WTC11 (cell line): ENCODE measurements at regions not wholly inside any gene's neighbourhood (a gene's known extent, or its start where the extent isn't known, plus 50 kb on each side); places are given as distances from the start of the nearest gene placed in this dataset.

Experiments
- ATAC-seq: fragments of 200-7000 bp; cut with Tn5 transposase; 2 replicates; pipeline ENCODE4 v1.10.0; 2021; ENCODE audit warnings: mild to moderate bottlenecking, moderate library complexity
- CTCF ChIA-PET: fragments of 300-600 bp; sonication (Branson Sonifier 250); formaldehyde crosslinking; loops from one replicate; lab custom pipeline; 2021; ENCODE audit warnings: antibody characterized with exemption; lab: Charles Lee
- POLR2A ChIA-PET: fragments of 350-600 bp; sonication (Branson Sonifier 250); formaldehyde crosslinking; loops from one replicate; lab custom pipeline; 2021; ENCODE audit warnings: antibody characterized with exemption; lab: Charles Lee
- DNase-seq: peaks from one replicate; pipeline ENCODE4 v3.0.0; 2021; ENCODE audit warnings: low spot score
- H3K27ac Mint-ChIP-seq: 2 replicates; pipeline ENCODE4 v1.8.0; 2021; ENCODE audit warnings: mixed read lengths
- H3K27me3 Mint-ChIP-seq: 2 replicates; pipeline ENCODE4 v1.8.0; 2021; ENCODE audit warnings: low read depth, mild to moderate bottlenecking, moderate library complexity, mixed read lengths
- H3K36me3 Mint-ChIP-seq: 2 replicates; pipeline ENCODE4 v1.8.0; 2021; ENCODE audit warnings: mixed read lengths
- H3K4me1 Mint-ChIP-seq: 2 replicates; pipeline ENCODE4 v1.8.0; 2022; ENCODE audit warnings: mixed read lengths
- H3K4me3 Mint-ChIP-seq: 2 replicates; pipeline ENCODE4 v1.8.0; 2021; ENCODE audit warnings: mild to moderate bottlenecking, moderate library complexity, mixed read lengths
- H3K9me3 Mint-ChIP-seq: 2 replicates; pipeline ENCODE4 v1.8.0; 2021; ENCODE audit warnings: mixed read lengths
- AFF4 ChIP-seq: sonication (generic); formaldehyde crosslinking; IDR thresholded peaks from 2 replicates; pipeline ENCODE4 v1.8.1; 2023; ENCODE audit warnings: mild to moderate bottlenecking, missing genetic modification reagents, borderline replicate concordance
- ELF4 ChIP-seq: sonication (generic); formaldehyde crosslinking; IDR thresholded peaks from 2 replicates; pipeline ENCODE4 v1.8.1; 2022; ENCODE audit warnings: low read depth, mild to moderate bottlenecking, moderate library complexity, missing genetic modification reagents
- FOXJ3 ChIP-seq: sonication (generic); formaldehyde crosslinking; IDR thresholded peaks from 2 replicates; pipeline ENCODE4 v1.9.0; 2021; ENCODE audit warnings: missing genetic modification reagents, mild to moderate bottlenecking, borderline replicate concordance
- FOXK1 ChIP-seq: sonication (generic); formaldehyde crosslinking; IDR thresholded peaks from 2 replicates; pipeline ENCODE4 v1.8.0; 2022; ENCODE audit warnings: mild to moderate bottlenecking, moderate library complexity, missing genetic modification reagents
- GABPB1 ChIP-seq: sonication (generic); formaldehyde crosslinking; IDR thresholded peaks from 2 replicates; pipeline ENCODE4 v1.8.1; 2023; ENCODE audit warnings: mild to moderate bottlenecking, missing genetic modification reagents
- HMGA2 ChIP-seq: fragments of 250-450 bp; sonication (Bioruptor Pico); IDR thresholded peaks from 2 replicates; pipeline ENCODE4 v1.4.0; 2021; ENCODE audit warnings: mild to moderate bottlenecking, moderate library complexity
- NFE2L1 ChIP-seq: sonication (generic); formaldehyde crosslinking; IDR thresholded peaks from 2 replicates; pipeline ENCODE4 v1.8.1; 2023; ENCODE audit warnings: missing genetic modification reagents
- NR2C2 ChIP-seq: sonication (generic); formaldehyde crosslinking; IDR thresholded peaks from 2 replicates; pipeline ENCODE4 v1.8.0; 2022; ENCODE audit warnings: mild to moderate bottlenecking, missing genetic modification reagents
- PRRX2 ChIP-seq: fragments of 250-450 bp; sonication (Bioruptor Pico); IDR thresholded peaks from 2 replicates; pipeline ENCODE4 v1.8.0; 2021; ENCODE audit warnings: mild to moderate bottlenecking
- SOX15 ChIP-seq: fragments of 250-450 bp; sonication (Bioruptor Pico); IDR thresholded peaks from 2 replicates; pipeline ENCODE4 v1.9.0; 2021; ENCODE audit warnings: mild to moderate bottlenecking
- ZNF263 ChIP-seq: sonication (generic); formaldehyde crosslinking; IDR thresholded peaks from 2 replicates; pipeline ENCODE4 v1.8.1; 2022; ENCODE audit warnings: low read depth, mild to moderate bottlenecking, moderate library complexity, missing genetic modification reagents
- ZNF281 ChIP-seq: sonication (generic); formaldehyde crosslinking; IDR thresholded peaks from 2 replicates; pipeline ENCODE4 v1.8.0; 2023; ENCODE audit warnings: mild to moderate bottlenecking, missing genetic modification reagents
- ZSCAN18 ChIP-seq: fragments of 250-450 bp; sonication (Bioruptor Pico); IDR thresholded peaks from 2 replicates; pipeline ENCODE4 v2.1.2; 2022; ENCODE audit warnings: mild to moderate bottlenecking, moderate library complexity
- TF ChIP-seq, protein P1 (sequence below): sonication (generic); formaldehyde crosslinking; IDR thresholded peaks from 2 replicates; pipeline ENCODE4 v1.8.0; 2022; ENCODE audit warnings: missing genetic modification reagents
- TF ChIP-seq, protein P2 (sequence below): sonication (generic); formaldehyde crosslinking; conservative IDR thresholded peaks from 2 replicates; pipeline ENCODE4 v1.8.1; 2022; ENCODE audit warnings: mild to moderate bottlenecking, missing genetic modification reagents
- TF ChIP-seq, protein P3 (sequence below): sonication (generic); formaldehyde crosslinking; IDR thresholded peaks from 2 replicates; pipeline ENCODE4 v1.8.1; 2022; ENCODE audit warnings: low read depth, missing genetic modification reagents, borderline replicate concordance
- TF ChIP-seq, protein P4 (sequence below): fragments of 250-450 bp; sonication (Bioruptor Pico); IDR thresholded peaks from 2 replicates; pipeline ENCODE4 v1.9.0; 2021; ENCODE audit warnings: mild to moderate bottlenecking

- peaks cover 16% of the 10 kb centered on the region for H3K9me3 Mint-ChIP-seq
- CTCF ChIA-PET: interaction anchor here (0.6 to 1.0 kb wide), 2 partner anchors 13 to 524 kb away, joined by 3 read pairs; no protein-coding TSS in a partner anchor
- ATAC-seq: no peak
- H3K4me1 Mint-ChIP-seq: no peaks in the 10 kb centered on the region
- POLR2A ChIA-PET: no interaction called here
- no peaks in the 10 kb centered on the region for H3K27me3 Mint-ChIP-seq
- TF ChIP-seq FOXJ3 (CRISPR knock-in tag) (no peak), NR2C2 (CRISPR knock-in tag) (no peak), ZNF281 (CRISPR knock-in tag) (no peak), FOXK1 (CRISPR knock-in tag) (no peak), ZNF263 (CRISPR knock-in tag) (no peak), HMGA2 (CRISPR knock-in tag) (no peak), AFF4 (CRISPR knock-in tag) (no peak), SOX15 (CRISPR knock-in tag) (no peak), ZSCAN18 (CRISPR knock-in tag) (no peak), ELF4 (no peak), GABPB1 (CRISPR knock-in tag) (no peak), NFE2L1 (CRISPR knock-in tag) (no peak), PRRX2 (CRISPR knock-in tag) (no peak)
- TF ChIP-seq, protein P1, sequence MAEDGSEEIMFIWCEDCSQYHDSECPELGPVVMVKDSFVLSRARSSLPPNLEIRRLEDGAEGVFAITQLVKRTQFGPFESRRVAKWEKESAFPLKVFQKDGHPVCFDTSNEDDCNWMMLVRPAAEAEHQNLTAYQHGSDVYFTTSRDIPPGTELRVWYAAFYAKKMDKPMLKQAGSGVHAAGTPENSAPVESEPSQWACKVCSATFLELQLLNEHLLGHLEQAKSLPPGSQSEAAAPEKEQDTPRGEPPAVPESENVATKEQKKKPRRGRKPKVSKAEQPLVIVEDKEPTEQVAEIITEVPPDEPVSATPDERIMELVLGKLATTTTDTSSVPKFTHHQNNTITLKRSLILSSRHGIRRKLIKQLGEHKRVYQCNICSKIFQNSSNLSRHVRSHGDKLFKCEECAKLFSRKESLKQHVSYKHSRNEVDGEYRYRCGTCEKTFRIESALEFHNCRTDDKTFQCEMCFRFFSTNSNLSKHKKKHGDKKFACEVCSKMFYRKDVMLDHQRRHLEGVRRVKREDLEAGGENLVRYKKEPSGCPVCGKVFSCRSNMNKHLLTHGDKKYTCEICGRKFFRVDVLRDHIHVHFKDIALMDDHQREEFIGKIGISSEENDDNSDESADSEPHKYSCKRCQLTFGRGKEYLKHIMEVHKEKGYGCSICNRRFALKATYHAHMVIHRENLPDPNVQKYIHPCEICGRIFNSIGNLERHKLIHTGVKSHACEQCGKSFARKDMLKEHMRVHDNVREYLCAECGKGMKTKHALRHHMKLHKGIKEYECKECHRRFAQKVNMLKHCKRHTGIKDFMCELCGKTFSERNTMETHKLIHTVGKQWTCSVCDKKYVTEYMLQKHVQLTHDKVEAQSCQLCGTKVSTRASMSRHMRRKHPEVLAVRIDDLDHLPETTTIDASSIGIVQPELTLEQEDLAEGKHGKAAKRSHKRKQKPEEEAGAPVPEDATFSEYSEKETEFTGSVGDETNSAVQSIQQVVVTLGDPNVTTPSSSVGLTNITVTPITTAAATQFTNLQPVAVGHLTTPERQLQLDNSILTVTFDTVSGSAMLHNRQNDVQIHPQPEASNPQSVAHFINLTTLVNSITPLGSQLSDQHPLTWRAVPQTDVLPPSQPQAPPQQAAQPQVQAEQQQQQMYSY: no peak
- TF ChIP-seq, protein P2, sequence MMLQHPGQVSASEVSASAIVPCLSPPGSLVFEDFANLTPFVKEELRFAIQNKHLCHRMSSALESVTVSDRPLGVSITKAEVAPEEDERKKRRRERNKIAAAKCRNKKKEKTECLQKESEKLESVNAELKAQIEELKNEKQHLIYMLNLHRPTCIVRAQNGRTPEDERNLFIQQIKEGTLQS (CRISPR knock-in tag): no peak
- TF ChIP-seq, protein P3, sequence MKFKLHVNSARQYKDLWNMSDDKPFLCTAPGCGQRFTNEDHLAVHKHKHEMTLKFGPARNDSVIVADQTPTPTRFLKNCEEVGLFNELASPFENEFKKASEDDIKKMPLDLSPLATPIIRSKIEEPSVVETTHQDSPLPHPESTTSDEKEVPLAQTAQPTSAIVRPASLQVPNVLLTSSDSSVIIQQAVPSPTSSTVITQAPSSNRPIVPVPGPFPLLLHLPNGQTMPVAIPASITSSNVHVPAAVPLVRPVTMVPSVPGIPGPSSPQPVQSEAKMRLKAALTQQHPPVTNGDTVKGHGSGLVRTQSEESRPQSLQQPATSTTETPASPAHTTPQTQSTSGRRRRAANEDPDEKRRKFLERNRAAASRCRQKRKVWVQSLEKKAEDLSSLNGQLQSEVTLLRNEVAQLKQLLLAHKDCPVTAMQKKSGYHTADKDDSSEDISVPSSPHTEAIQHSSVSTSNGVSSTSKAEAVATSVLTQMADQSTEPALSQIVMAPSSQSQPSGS (CRISPR knock-in tag): no peak
- TF ChIP-seq, protein P4, sequence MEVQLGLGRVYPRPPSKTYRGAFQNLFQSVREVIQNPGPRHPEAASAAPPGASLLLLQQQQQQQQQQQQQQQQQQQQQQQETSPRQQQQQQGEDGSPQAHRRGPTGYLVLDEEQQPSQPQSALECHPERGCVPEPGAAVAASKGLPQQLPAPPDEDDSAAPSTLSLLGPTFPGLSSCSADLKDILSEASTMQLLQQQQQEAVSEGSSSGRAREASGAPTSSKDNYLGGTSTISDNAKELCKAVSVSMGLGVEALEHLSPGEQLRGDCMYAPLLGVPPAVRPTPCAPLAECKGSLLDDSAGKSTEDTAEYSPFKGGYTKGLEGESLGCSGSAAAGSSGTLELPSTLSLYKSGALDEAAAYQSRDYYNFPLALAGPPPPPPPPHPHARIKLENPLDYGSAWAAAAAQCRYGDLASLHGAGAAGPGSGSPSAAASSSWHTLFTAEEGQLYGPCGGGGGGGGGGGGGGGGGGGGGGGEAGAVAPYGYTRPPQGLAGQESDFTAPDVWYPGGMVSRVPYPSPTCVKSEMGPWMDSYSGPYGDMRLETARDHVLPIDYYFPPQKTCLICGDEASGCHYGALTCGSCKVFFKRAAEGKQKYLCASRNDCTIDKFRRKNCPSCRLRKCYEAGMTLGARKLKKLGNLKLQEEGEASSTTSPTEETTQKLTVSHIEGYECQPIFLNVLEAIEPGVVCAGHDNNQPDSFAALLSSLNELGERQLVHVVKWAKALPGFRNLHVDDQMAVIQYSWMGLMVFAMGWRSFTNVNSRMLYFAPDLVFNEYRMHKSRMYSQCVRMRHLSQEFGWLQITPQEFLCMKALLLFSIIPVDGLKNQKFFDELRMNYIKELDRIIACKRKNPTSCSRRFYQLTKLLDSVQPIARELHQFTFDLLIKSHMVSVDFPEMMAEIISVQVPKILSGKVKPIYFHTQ: no peak
- H3K27ac Mint-ChIP-seq: no peak overlapping the region
- DNase-seq: no peak
- no peaks in the 10 kb centered on the region for H3K36me3 Mint-ChIP-seq
- H3K4me3 Mint-ChIP-seq: no peak overlapping the region
Measured at GRCh38 chr2:67057123-67057522, 340.0 kb upstream of the ETAA1 start.
